AG09319 (cell line): ENCODE measurements at regions not wholly inside any gene's neighbourhood (a gene's known extent, or its start where the extent isn't known, plus 50 kb on each side); places are given as distances from the start of the nearest gene placed in this dataset.

Experiments used
- DNase-seq: peaks from one replicate; pipeline ENCODE4 v3.0.0-alpha.2; 2010; ENCODE audit warnings: low read depth; ENCODE audit errors: extremely low read depth
- CTCF ChIP-seq: IDR thresholded peaks from 2 replicates; pipeline ENCODE4 v1.5.1; 2011; ENCODE audit warnings: low read depth, mild to moderate bottlenecking, inconsistent platforms, low read length, moderate library complexity

GRCh38 chr18:67232991-67233390 lies 283.5 kb downstream of the DSEL start:
- peak; percentile 11 for DNase-seq
- no peak for TF ChIP-seq CTCF

- no peak for TF ChIP-seq CTCF
Observed at GRCh38 chr18:67232406-67232805, 284.1 kb downstream of the DSEL start.

GRCh38 chr18:67222887-67223286 lies 293.6 kb downstream of the DSEL start:
- no peak for DNase-seq
- no peak for TF ChIP-seq CTCF

More at GRCh38 chr18:67232406-67232805, 284.1 kb downstream of the DSEL start:
- peak; percentile 36 for DNase-seq

- DNase-seq, result no peak
- TF ChIP-seq CTCF, result no peak
Observed at GRCh38 chr18:67219821-67220220, 296.7 kb downstream of the DSEL start.

- no peak for TF ChIP-seq CTCF
- DNase-seq, result no peak
Observed at GRCh38 chr18:67218556-67218955, 298.0 kb downstream of the DSEL start.

GRCh38 chr18:67217551-67218166 lies 298.9 kb downstream of the DSEL start:
- peak; percentile 39 for DNase-seq
- peak; percentile 59 for TF ChIP-seq CTCF

- DNase-seq, result no peak
- TF ChIP-seq CTCF, result no peak
Observed at GRCh38 chr18:67216846-67217245, 299.7 kb downstream of the DSEL start.
